Transverse colon (tissue), 3 donors: ENCODE measurements at regions not wholly inside any gene's neighbourhood (a gene's known extent, or its start where the extent isn't known, plus 50 kb on each side); places are given as distances from the start of the nearest gene placed in this dataset.

Source experiments
- EP300 ChIP-seq: sonication (generic); formaldehyde crosslinking; IDR thresholded peaks from one replicate; pipeline ENCODE4 v1.6.1; 2017; ENCODE audit warnings: antibody characterized with exemption, low read depth
- POLR2A ChIP-seq: fragments of 450-650 bp; IDR thresholded peaks from one replicate; pipeline ENCODE4 v1.6.1; 2016; ENCODE audit warnings: antibody characterized with exemption, mild to moderate bottlenecking, moderate library complexity
- TF ChIP-seq, protein P1 (sequence below), 5 experiments: fragments of 200-600 bp in 3 of 5; fragments of 450-650 bp in 2 of 5; sonication (generic) in 3 of 5; IDR thresholded peaks; 1 replicate in 2 of 5; 2 replicates in 3 of 5; pipeline ENCODE4 v1.5.1; 2016 to 2017; ENCODE audit warnings: antibody characterized with exemption in 5 of 5, inconsistent platforms in 3 of 5, mild to moderate bottlenecking in 2 of 5, moderate library complexity in 1 of 5

DNA sequence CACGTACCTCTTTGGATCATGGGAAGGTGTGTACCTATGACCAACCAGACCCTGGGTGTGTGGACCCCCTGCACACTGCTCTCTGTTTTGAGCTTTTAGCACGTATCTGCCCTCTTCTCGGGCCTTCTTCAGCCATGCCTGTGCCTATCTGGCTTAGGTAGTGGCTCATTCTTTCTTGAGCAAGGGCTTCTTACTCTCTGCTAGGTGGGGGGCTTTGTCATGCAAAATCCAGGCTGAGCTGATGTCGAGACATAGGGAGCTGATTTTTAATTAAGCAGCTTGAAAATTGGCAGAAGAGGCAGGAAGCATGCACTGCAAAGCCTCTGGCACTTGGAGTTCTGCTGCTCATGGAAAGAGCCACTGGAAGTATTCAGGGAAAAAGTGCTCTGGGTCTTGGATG, 181.6 kb upstream of the IRX6 start:
- TF ChIP-seq EP300: no peak
- TF ChIP-seq, protein P1, sequence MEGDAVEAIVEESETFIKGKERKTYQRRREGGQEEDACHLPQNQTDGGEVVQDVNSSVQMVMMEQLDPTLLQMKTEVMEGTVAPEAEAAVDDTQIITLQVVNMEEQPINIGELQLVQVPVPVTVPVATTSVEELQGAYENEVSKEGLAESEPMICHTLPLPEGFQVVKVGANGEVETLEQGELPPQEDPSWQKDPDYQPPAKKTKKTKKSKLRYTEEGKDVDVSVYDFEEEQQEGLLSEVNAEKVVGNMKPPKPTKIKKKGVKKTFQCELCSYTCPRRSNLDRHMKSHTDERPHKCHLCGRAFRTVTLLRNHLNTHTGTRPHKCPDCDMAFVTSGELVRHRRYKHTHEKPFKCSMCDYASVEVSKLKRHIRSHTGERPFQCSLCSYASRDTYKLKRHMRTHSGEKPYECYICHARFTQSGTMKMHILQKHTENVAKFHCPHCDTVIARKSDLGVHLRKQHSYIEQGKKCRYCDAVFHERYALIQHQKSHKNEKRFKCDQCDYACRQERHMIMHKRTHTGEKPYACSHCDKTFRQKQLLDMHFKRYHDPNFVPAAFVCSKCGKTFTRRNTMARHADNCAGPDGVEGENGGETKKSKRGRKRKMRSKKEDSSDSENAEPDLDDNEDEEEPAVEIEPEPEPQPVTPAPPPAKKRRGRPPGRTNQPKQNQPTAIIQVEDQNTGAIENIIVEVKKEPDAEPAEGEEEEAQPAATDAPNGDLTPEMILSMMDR (IDR thresholded peaks at IDR 0.05): no peak
- TF ChIP-seq POLR2A: no peak
